ENCODE measurements at regions not wholly inside any gene's neighbourhood (a gene's known extent, or its start where the extent isn't known, plus 50 kb on each side); places are given as distances from the start of the nearest gene placed in this dataset.

DNA sequence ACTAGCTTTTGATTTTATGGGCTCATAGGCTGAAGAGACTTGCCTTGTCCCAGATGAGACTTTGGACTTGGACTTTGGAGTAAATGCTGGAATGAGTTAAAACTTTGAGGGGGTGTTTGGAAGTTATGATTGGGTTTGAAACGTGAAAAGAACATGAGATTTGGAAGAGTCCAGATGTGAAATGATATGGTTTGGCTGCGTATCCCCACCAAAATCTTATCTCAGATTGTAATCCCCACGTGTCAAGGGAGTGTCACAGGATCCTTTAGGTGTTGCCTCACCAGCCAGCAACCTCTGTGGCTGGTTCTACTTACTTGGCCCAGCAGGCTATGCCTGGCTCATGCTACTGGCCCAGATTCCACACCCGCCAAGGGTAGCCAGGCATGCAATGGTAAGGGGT, 119.6 kb upstream of the NPY start:
- TF ChIP-seq, protein P1, sequence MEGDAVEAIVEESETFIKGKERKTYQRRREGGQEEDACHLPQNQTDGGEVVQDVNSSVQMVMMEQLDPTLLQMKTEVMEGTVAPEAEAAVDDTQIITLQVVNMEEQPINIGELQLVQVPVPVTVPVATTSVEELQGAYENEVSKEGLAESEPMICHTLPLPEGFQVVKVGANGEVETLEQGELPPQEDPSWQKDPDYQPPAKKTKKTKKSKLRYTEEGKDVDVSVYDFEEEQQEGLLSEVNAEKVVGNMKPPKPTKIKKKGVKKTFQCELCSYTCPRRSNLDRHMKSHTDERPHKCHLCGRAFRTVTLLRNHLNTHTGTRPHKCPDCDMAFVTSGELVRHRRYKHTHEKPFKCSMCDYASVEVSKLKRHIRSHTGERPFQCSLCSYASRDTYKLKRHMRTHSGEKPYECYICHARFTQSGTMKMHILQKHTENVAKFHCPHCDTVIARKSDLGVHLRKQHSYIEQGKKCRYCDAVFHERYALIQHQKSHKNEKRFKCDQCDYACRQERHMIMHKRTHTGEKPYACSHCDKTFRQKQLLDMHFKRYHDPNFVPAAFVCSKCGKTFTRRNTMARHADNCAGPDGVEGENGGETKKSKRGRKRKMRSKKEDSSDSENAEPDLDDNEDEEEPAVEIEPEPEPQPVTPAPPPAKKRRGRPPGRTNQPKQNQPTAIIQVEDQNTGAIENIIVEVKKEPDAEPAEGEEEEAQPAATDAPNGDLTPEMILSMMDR (IDR thresholded peaks at IDR 0.05; ENCODE audit: borderline replicate concordance, extremely low read depth, low read length, poor library complexity, severe bottlenecking), result no peak
- no peak for TF ChIP-seq EZH2 (IDR thresholded peaks at IDR 0.05; ENCODE audit: borderline replicate concordance, low read depth, low read length, severe bottlenecking)

Measured in DND-41 (cell line).